NB4 (cell line): ENCODE measurements at regions not wholly inside any gene's neighbourhood (a gene's known extent, or its start where the extent isn't known, plus 50 kb on each side); places are given as distances from the start of the nearest gene placed in this dataset.

Experiments used
- DNase-seq: peaks from one replicate; pipeline ENCODE4 v3.0.0; 2010; ENCODE audit warnings: low read depth
- H3K4me3 ChIP-seq: one replicate; pipeline ENCODE4 v1.5.1; 2011; ENCODE audit warnings: mild to moderate bottlenecking, low read depth, low read length, moderate library complexity
- CTCF ChIP-seq: IDR thresholded peaks from one replicate; pipeline ENCODE4 v1.5.1; 2012; ENCODE audit warnings: low read depth, low read length
- MYC ChIP-seq: IDR thresholded peaks from 2 replicates; pipeline ENCODE4 v1.6.1; 2011; ENCODE audit warnings: low read depth, low read length
- POLR2A ChIP-seq: IDR thresholded peaks from 2 replicates; pipeline ENCODE4 v1.6.1; 2011; ENCODE audit warnings: mild to moderate bottlenecking; ENCODE audit not compliant: insufficient read length; ENCODE audit errors: extremely low read depth
- TF ChIP-seq, protein P1 (sequence below): IDR thresholded peaks from 2 replicates; pipeline ENCODE4 v1.6.1; 2011; ENCODE audit warnings: low read depth, low read length

DNA sequence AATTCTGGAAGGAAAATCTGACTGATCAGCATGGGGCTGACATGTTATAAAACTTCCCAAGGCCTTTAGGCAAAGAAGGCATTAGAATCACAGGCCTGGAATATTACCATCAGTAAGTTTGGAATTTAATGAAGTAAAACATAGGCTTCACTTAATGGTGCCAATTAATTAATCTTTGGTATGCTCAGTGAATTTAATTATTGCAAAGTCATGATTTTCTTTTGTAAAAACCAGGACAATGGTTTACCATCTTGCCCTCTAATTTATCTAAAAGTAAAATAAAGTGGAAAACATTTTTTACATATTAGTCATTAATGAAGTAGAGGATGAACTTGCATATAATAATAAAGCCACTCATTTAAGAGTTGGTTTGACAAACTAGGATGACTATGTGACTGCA, 220.3 kb downstream of the SEC23IP start:
- TF ChIP-seq MYC (no peak), POLR2A (no peak), CTCF (no peak)
- TF ChIP-seq, protein P1, sequence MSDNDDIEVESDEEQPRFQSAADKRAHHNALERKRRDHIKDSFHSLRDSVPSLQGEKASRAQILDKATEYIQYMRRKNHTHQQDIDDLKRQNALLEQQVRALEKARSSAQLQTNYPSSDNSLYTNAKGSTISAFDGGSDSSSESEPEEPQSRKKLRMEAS, result no peak
- no peak overlapping the region for H3K4me3 ChIP-seq
- no peak for DNase-seq

DNA sequence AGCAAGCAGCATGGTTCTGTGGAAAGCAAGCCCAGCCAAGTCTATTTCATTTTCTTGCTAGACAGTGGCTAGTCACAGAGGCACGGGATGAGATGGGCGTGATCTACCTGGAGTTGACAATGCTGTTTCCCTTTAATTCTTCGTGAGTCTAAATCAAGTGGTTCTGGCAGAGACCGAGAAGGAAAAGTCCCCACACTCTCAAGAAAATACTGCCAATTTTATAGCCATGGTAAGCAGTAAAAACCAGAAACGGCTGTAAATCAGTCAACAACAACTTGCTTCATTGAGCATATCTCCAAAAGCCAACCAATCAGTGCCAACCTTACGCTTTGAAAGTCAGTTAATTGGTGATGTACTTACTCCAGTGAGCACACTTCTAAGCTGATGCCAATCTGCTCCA, 223.4 kb downstream of the SEC23IP start:
- no peak for DNase-seq
- H3K4me3 ChIP-seq, result no peak overlapping the region
- TF ChIP-seq POLR2A (no peak), CTCF (no peak), MYC (no peak)
- TF ChIP-seq, protein P1, result no peak

GRCh38 chr10:120121768-120122167, 229.2 kb downstream of the SEC23IP start:
- no peak for TF ChIP-seq CTCF
- TF ChIP-seq MYC, result no peak
- TF ChIP-seq POLR2A, result no peak
- TF ChIP-seq, protein P1, result no peak
- no peak overlapping the region for H3K4me3 ChIP-seq
- DNase-seq, result no peak

DNA sequence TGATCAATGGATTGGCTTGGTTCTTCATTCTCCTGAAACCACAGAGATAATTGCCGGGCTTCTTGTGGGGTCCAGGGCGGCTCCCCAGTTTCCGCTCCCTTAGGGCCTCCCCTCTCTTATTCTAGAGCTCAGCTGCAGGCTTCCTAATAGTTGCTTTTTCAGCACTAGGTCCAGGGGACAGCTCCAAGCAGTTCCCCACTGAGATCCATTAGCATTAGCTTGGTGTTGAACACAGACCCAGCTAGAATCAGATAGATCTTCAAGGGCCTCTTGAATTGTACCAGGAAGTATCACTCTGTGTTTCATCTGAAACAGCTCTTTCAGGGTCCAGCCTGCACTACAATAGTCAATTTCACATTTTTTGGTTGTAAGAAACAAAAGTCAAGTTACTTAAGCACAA, 238.7 kb downstream of the SEC23IP start:
- no peak overlapping the region for H3K4me3 ChIP-seq

DNA sequence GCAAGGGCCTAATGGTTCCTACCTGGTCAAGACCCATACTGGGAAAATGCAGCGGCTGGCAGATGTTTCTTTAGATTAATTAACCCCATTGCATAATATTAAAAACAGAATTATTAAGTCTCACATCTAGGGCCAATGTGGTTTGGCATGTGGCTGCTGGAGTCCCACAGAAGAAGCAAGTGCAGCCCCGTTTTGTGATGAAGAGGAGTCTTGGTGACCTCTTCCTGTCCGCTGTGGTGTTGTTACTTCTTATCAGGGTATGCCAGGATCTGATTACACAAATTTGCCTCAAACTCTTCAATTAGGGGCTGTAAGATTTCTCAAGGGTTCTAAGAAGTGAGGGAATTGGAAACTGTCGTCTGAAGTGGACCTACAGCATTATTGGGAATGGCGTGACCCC, 240.3 kb downstream of the SEC23IP start:
- DNase-seq, result no peak
- TF ChIP-seq MYC (no peak), POLR2A (no peak), CTCF (no peak)
- TF ChIP-seq, protein P1, result no peak
- H3K4me3 ChIP-seq, result no peak overlapping the region

More for the DNA sequence above, 238.7 kb downstream of the SEC23IP start:
- TF ChIP-seq, protein P1, result no peak
- TF ChIP-seq MYC (no peak), CTCF (no peak), POLR2A (no peak)
- peak; percentile 46 for DNase-seq

DNA sequence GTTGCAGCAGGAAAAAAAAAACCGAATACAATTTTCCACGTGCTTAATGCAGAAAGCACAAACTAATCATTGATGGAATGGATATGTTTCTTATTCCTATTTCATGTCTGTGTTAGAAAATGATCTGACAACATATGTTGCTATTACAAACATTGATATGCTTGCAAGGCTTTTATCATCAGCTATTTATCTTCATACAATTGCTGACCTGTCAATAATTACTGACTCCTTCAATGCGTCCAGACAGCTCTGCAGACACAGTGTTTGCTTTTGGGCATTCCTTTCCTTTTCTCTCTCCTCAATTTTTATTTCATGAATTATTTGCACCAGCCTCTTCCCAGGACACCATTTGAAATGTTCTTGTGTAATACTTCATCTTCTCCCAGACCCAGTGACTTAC, 246.2 kb downstream of the SEC23IP start:
- DNase-seq, result no peak
- no peak overlapping the region for H3K4me3 ChIP-seq
- TF ChIP-seq POLR2A (no peak), CTCF (no peak), MYC (no peak)
- TF ChIP-seq, protein P1, result no peak
